OCI-LY3 (cell line): ENCODE measurements at regions not wholly inside any gene's neighbourhood (a gene's known extent, or its start where the extent isn't known, plus 50 kb on each side); places are given as distances from the start of the nearest gene placed in this dataset.

Experiments
- H2AFZ ChIP-seq: fragments of 200-600, 300-600 bp; shearing (Covaris generic); 2 replicates; pipeline ENCODE4 v1.6.0; 2014; ENCODE audit warnings: antibody characterized with exemption, low read depth, low read length
- H3K27ac ChIP-seq: fragments of 200-600, 300-600 bp; sonication (generic); 2 replicates; pipeline ENCODE4 v1.5.1; 2014; ENCODE audit warnings: mild to moderate bottlenecking, low read length, moderate library complexity, mixed read lengths
- H3K27me3 ChIP-seq: fragments of 200-600, 300-600 bp; sonication (generic); 2 replicates; pipeline ENCODE4 v1.6.1; 2014; ENCODE audit warnings: low read depth, low read length, mixed read lengths
- H3K36me3 ChIP-seq: fragments of 200-600, 300-600 bp; sonication (generic); replicated peaks from 2 replicates; pipeline ENCODE3; 2014; ENCODE audit warnings: low read depth, low read length, mixed read lengths
- H3K4me1 ChIP-seq: fragments of 300-600, 200-600 bp; sonication (generic); 2 replicates; pipeline ENCODE4 v1.6.1; 2014; ENCODE audit warnings: low read length, mixed read lengths
- H3K4me2 ChIP-seq: fragments of 200-600, 300-600 bp; sonication (generic); 2 replicates; pipeline ENCODE4 v1.6.1; 2014; ENCODE audit warnings: low read length, mixed read lengths
- H3K4me3 ChIP-seq: fragments of 300-600, 200-600 bp; sonication (generic); 2 replicates; pipeline ENCODE4 v1.5.1; 2014; ENCODE audit warnings: antibody characterized with exemption, mild to moderate bottlenecking, low read length, moderate library complexity
- H3K79me2 ChIP-seq: fragments of 300-600, 200-600 bp; shearing (Covaris generic); 2 replicates; pipeline ENCODE4 v1.6.1; 2014; ENCODE audit warnings: mild to moderate bottlenecking, low read length, mixed read lengths
- H3K9ac ChIP-seq: fragments of 300-600, 200-600 bp; shearing (Covaris generic); 2 replicates; pipeline ENCODE4 v1.6.0; 2014; ENCODE audit warnings: mild to moderate bottlenecking, low read length, moderate library complexity
- H3K9me3 ChIP-seq: fragments of 200-600, 300-600 bp; shearing (Covaris generic); 2 replicates; pipeline ENCODE4 v1.6.1; 2014; ENCODE audit warnings: low read length, mixed read lengths; ENCODE audit not compliant: insufficient read depth
- H4K20me1 ChIP-seq: fragments of 200-600, 300-600 bp; sonication (generic); 2 replicates; pipeline ENCODE4 v1.6.1; 2016; ENCODE audit warnings: low read length, mixed read lengths; ENCODE audit not compliant: insufficient read depth
- CTCF ChIP-seq: fragments of 200-600, 300-600 bp; sonication (generic); IDR thresholded peaks from 2 replicates; pipeline ENCODE4 v1.5.1; 2014; ENCODE audit warnings: antibody characterized with exemption, low read length, low read depth
- EZH2phosphoT487 ChIP-seq: fragments of 200-600 bp; shearing (Covaris generic); IDR thresholded peaks from 2 replicates; pipeline ENCODE4 v1.6.1; 2018; ENCODE audit warnings: antibody characterized with exemption, mixed run types, low read depth

GRCh38 chr16:8320131-8320530, 270.2 kb downstream of the TMEM114 start:
- H3K27ac ChIP-seq: no peak overlapping the region
- no peaks in the 10 kb centered on the region for H3K36me3 ChIP-seq
- H3K4me2 ChIP-seq: no peak overlapping the region
- no peaks in the 10 kb centered on the region for H3K9me3 ChIP-seq
- H3K4me3 ChIP-seq: no peak overlapping the region
- H2AFZ ChIP-seq: no peak overlapping the region
- H3K9ac ChIP-seq: no peak overlapping the region
- H4K20me1 ChIP-seq: no peaks in the 10 kb centered on the region
- no peaks in the 10 kb centered on the region for H3K79me2 ChIP-seq
- no peaks in the 10 kb centered on the region for H3K27me3 ChIP-seq
- TF ChIP-seq CTCF: no peak
- no peak for TF ChIP-seq EZH2phosphoT487
- H3K4me1 ChIP-seq: no peaks in the 10 kb centered on the region

- H3K4me2 ChIP-seq: no peak overlapping the region
- H4K20me1 ChIP-seq: no peaks in the 10 kb centered on the region
- H3K27me3 ChIP-seq: 0 out of 2 replicates have a peak, but pooled peaks cover 2% of the 10 kb centered on the region
- H3K9me3 ChIP-seq: no peaks in the 10 kb centered on the region
- H3K4me1 ChIP-seq: no peaks in the 10 kb centered on the region
- H2AFZ ChIP-seq: no peak overlapping the region
- H3K36me3 ChIP-seq: no peaks in the 10 kb centered on the region
- TF ChIP-seq CTCF (no peak), EZH2phosphoT487 (no peak)
- H3K27ac ChIP-seq: no peak overlapping the region
- no peak overlapping the region for H3K4me3 ChIP-seq
- H3K9ac ChIP-seq: no peak overlapping the region
- no peaks in the 10 kb centered on the region for H3K79me2 ChIP-seq
Observed at GRCh38 chr16:8310816-8311215, 279.5 kb downstream of the TMEM114 start.

- Histone ChIP-seq H3K27me3 (0 out of 2 replicates have a peak, but pooled peaks cover 2% of the 10 kb centered on the region), H3K27ac (no peak overlapping the region), H3K9ac (no peak overlapping the region), H3K4me2 (no peak overlapping the region), H3K4me1 (no peaks in the 10 kb centered on the region), H3K4me3 (no peak overlapping the region), H3K36me3 (no peaks in the 10 kb centered on the region), H4K20me1 (no peaks in the 10 kb centered on the region), H3K9me3 (no peaks in the 10 kb centered on the region), H2AFZ (no peak overlapping the region), H3K79me2 (no peaks in the 10 kb centered on the region)
- TF ChIP-seq CTCF (no peak), EZH2phosphoT487 (no peak)
Observed at GRCh38 chr16:8310323-8310722, 280.0 kb downstream of the TMEM114 start.

GRCh38 chr16:8305201-8305600, 285.1 kb downstream of the TMEM114 start:
- H2AFZ ChIP-seq: no peak overlapping the region
- no peak overlapping the region for H3K4me2 ChIP-seq
- no peaks in the 10 kb centered on the region for H4K20me1 ChIP-seq
- H3K79me2 ChIP-seq: no peaks in the 10 kb centered on the region
- no peaks in the 10 kb centered on the region for H3K4me1 ChIP-seq
- 0 out of 2 replicates have a peak, but pooled peaks cover 2% of the 10 kb centered on the region for H3K27me3 ChIP-seq
- no peak overlapping the region for H3K9ac ChIP-seq
- no peak overlapping the region for H3K27ac ChIP-seq
- no peaks in the 10 kb centered on the region for H3K9me3 ChIP-seq
- TF ChIP-seq CTCF: no peak
- TF ChIP-seq EZH2phosphoT487: no peak
- no peak overlapping the region for H3K4me3 ChIP-seq
- no peaks in the 10 kb centered on the region for H3K36me3 ChIP-seq
